Loucy (cell line): ENCODE measurements at regions not wholly inside any gene's neighbourhood (a gene's known extent, or its start where the extent isn't known, plus 50 kb on each side); places are given as distances from the start of the nearest gene placed in this dataset.

ENCODE experiments used
- H2AFZ ChIP-seq: fragments of 200-600 bp; sonication (generic); 2 replicates; pipeline ENCODE4 v1.6.0; 2016; ENCODE audit warnings: antibody characterized with exemption, mild to moderate bottlenecking, low read length, moderate library complexity
- H3F3A ChIP-seq: fragments of 200-600 bp; 2 replicates; pipeline ENCODE4 v1.6.0; 2016; ENCODE audit warnings: antibody characterized with exemption, low read depth, mild to moderate bottlenecking
- H3K27me3 ChIP-seq: fragments of 200-600 bp; sonication (generic); 2 replicates; pipeline ENCODE4 v1.6.1; 2014; ENCODE audit warnings: low read length, mild to moderate bottlenecking; ENCODE audit not compliant: insufficient read depth, poor library complexity, severe bottlenecking
- H3K36me3 ChIP-seq: fragments of 200-600 bp; sonication (generic); 2 replicates; pipeline ENCODE4 v1.6.1; 2016; ENCODE audit warnings: low read length; ENCODE audit not compliant: insufficient read depth
- H3K4me1 ChIP-seq: fragments of 200-600 bp; sonication (generic); 2 replicates; pipeline ENCODE4 v1.5.1; 2014; ENCODE audit warnings: low read length, mild to moderate bottlenecking; ENCODE audit not compliant: insufficient read depth, poor library complexity, severe bottlenecking
- H3K4me2 ChIP-seq: fragments of 200-600 bp; sonication (generic); 2 replicates; pipeline ENCODE4 v1.6.0; 2014; ENCODE audit warnings: antibody characterized with exemption, low read length, low read depth, mild to moderate bottlenecking; ENCODE audit not compliant: poor library complexity, severe bottlenecking
- H3K4me3 ChIP-seq: fragments of 200-600 bp; sonication (generic); 2 replicates; pipeline ENCODE4 v1.5.1; 2014; ENCODE audit warnings: low read length, mild to moderate bottlenecking, mixed read lengths; ENCODE audit not compliant: poor library complexity, severe bottlenecking
- H3K79me2 ChIP-seq: fragments of 200-600 bp; sonication (generic); 2 replicates; pipeline ENCODE4 v1.6.1; 2014; ENCODE audit warnings: low read length; ENCODE audit not compliant: insufficient read depth
- H3K9ac ChIP-seq: fragments of 200-600 bp; sonication (generic); 2 replicates; pipeline ENCODE4 v1.6.0; 2014; ENCODE audit warnings: mild to moderate bottlenecking, low read depth, low read length, moderate library complexity; ENCODE audit not compliant: poor library complexity, severe bottlenecking
- H3K9me2 ChIP-seq: fragments of 200-600 bp; sonication (generic); replicated peaks from 2 replicates; pipeline ENCODE4 v1.6.1; 2016; ENCODE audit warnings: low read depth, low read length, mixed read lengths
- H3K9me3 ChIP-seq: fragments of 200-600 bp; sonication (generic); 2 replicates; pipeline ENCODE4 v1.6.1; 2014; ENCODE audit warnings: mild to moderate bottlenecking, antibody characterized with exemption, low read length, low read depth; ENCODE audit not compliant: insufficient read depth
- H4K20me1 ChIP-seq: fragments of 200-600 bp; sonication (generic); 2 replicates; pipeline ENCODE4 v1.6.0; 2014; ENCODE audit warnings: antibody characterized with exemption, low read length, mild to moderate bottlenecking; ENCODE audit not compliant: insufficient read depth, poor library complexity, severe bottlenecking
- EZH2phosphoT487 ChIP-seq: fragments of 200-600 bp; IDR thresholded peaks from 2 replicates; pipeline ENCODE4 v1.6.1; 2018; ENCODE audit warnings: antibody characterized with exemption, mild to moderate bottlenecking, moderate library complexity, borderline replicate concordance
- TF ChIP-seq, protein P1 (sequence below): fragments of 200-600 bp; sonication (generic); conservative IDR thresholded peaks from 2 replicates; pipeline ENCODE4 v1.5.1; 2014; ENCODE audit warnings: mild to moderate bottlenecking, antibody characterized with exemption, low read length

DNA sequence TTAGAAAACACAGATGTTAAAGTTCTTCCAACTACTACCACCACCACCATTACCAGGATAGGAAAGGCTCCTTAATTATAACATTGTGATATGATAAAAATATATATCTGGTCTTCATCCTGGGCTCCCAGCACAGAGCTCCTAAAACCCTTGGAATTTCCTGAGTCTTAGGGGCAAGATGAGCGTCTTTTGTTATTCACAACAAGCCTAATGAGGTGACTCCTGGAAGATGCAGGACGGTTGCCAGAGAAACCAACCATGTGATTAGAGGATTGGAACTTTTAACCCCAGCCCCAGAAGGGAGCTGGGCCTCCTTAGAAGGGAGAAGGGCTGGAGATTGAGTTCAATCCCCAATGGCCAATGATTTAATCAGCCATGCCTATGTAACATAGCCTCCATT lies 148.0 kb upstream of the ADRA1B start:
- no peak overlapping the region for H3K4me2 ChIP-seq
- H2AFZ ChIP-seq: no peak overlapping the region

DNA sequence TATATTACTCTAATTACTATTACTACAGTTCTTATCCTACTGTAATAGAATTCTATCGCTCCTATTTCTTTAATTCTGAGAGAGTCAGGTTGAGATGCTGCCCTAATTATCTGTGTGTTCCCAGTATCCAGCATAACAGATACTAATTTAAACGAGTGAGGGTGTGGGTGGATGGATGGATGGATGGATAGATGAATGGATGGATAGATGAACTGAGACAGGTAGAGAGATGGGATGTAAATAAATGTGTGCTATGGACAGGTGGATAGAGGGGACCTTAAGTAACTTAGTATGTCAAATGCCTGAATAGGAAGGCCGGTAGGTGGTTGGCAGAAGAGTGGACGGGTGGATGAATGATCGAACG lies 143.6 kb upstream of the ADRA1B start:
- Histone ChIP-seq H3K4me1 (no peaks in the 10 kb centered on the region), H3K36me3 (no peaks in the 10 kb centered on the region), H3F3A (no peaks in the 10 kb centered on the region), H3K9ac (peak overlapping the region; percentile 43), H3K9me2 (no peaks in the 10 kb centered on the region), H3K4me3 (peak overlapping the region; percentile 65), H3K27me3 (no peaks in the 10 kb centered on the region), H3K4me2 (peak overlapping the region; percentile 81), H3K79me2 (no peaks in the 10 kb centered on the region), H2AFZ (peak overlapping the region; percentile 77; the same call in 1 of the 2 replicates), H3K9me3 (no peaks in the 10 kb centered on the region), H4K20me1 (no peaks in the 10 kb centered on the region)
- no peak for TF ChIP-seq EZH2phosphoT487
- TF ChIP-seq, protein P1, sequence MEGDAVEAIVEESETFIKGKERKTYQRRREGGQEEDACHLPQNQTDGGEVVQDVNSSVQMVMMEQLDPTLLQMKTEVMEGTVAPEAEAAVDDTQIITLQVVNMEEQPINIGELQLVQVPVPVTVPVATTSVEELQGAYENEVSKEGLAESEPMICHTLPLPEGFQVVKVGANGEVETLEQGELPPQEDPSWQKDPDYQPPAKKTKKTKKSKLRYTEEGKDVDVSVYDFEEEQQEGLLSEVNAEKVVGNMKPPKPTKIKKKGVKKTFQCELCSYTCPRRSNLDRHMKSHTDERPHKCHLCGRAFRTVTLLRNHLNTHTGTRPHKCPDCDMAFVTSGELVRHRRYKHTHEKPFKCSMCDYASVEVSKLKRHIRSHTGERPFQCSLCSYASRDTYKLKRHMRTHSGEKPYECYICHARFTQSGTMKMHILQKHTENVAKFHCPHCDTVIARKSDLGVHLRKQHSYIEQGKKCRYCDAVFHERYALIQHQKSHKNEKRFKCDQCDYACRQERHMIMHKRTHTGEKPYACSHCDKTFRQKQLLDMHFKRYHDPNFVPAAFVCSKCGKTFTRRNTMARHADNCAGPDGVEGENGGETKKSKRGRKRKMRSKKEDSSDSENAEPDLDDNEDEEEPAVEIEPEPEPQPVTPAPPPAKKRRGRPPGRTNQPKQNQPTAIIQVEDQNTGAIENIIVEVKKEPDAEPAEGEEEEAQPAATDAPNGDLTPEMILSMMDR: no peak

More for the DNA sequence above, 148.0 kb upstream of the ADRA1B start:
- no peaks in the 10 kb centered on the region for H3K9me2 ChIP-seq
- peaks cover 7% of the 10 kb centered on the region for H3K4me1 ChIP-seq
- TF ChIP-seq EZH2phosphoT487: no peak
- TF ChIP-seq, protein P1: no peak
- no peaks in the 10 kb centered on the region for H4K20me1 ChIP-seq
- no peak overlapping the region for H3K9ac ChIP-seq
- no peaks in the 10 kb centered on the region for H3K9me3 ChIP-seq
- no peaks in the 10 kb centered on the region for H3K36me3 ChIP-seq
- H3K4me3 ChIP-seq: no peak overlapping the region
- no peaks in the 10 kb centered on the region for H3K27me3 ChIP-seq
- no peaks in the 10 kb centered on the region for H3K79me2 ChIP-seq
- H3F3A ChIP-seq: no peaks in the 10 kb centered on the region

DNA sequence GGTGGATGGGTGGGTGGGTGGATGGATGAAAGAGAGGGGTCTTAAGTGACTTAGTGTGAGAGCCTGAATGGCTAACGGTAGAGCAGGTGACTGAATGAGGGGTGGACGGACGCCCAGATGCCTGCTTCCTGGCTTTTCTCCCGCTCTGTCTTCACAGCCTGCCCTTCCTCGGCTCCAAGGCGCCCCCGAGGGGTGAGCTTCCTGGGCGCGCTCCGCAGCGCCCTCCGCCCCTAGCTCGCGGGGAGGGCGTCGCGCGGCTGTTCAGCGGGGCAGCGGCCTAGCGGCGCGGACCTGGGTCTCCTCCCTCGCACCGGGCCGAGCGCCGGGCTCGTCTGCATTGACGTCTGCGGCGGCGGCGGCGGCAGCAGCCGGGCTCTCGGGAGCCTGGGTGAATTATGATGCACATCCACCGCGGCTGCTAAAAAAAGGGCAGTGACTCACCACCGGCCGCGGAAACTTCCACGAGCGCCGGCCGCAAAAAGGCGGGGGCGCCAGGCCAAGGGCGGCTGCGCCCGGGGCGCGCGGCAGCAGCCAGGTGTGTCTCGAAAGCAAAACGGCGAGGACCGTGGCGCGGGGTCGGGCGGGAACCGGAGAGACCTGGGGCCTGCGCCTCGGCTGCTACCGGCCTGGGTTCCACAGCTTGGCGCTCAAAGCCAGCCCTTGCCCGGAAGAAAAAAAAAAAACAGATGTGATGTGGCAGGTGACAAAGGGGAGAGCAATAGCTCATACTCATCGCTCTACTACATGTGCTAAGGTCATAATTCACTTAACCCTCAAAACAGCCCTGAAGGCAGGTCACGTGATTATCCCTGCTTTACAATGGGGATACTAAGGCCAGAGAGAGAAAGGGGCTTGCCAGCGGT lies 143.0 kb upstream of the ADRA1B start:
- no peaks in the 10 kb centered on the region for H3K79me2 ChIP-seq
- H3K27me3 ChIP-seq: no peaks in the 10 kb centered on the region
- H4K20me1 ChIP-seq: no peaks in the 10 kb centered on the region
- TF ChIP-seq EZH2phosphoT487: no peak
- TF ChIP-seq, protein P1: peak; percentile 13; the same call in 1 of the 2 replicates
- H3K4me3 ChIP-seq: peak overlapping the region; percentile 65
- H3K9me3 ChIP-seq: no peaks in the 10 kb centered on the region
- no peaks in the 10 kb centered on the region for H3K4me1 ChIP-seq
- H3K4me2 ChIP-seq: peak overlapping the region; percentile 81
- H3F3A ChIP-seq: no peaks in the 10 kb centered on the region
- peak overlapping the region; percentile 43 for H3K9ac ChIP-seq
- no peaks in the 10 kb centered on the region for H3K36me3 ChIP-seq
- H2AFZ ChIP-seq: peak overlapping the region; percentile 77
- H3K9me2 ChIP-seq: no peaks in the 10 kb centered on the region
